Activated naive CD4-positive, alpha-beta T cell treated with anti-CD3 and anti-CD28 coated beads, Interleukin-2, amount 50 U/mL, for 24 hours (primary cell): ENCODE measurements at regions not wholly inside any gene's neighbourhood (a gene's known extent, or its start where the extent isn't known, plus 50 kb on each side); places are given as distances from the start of the nearest gene placed in this dataset.
"Not testable (repeated sequence)": the region's sequence is repeated elsewhere in the genome, so short reads cannot be mapped to it uniquely, and the experiment has no call there.

Experiments used
- H3K27ac Mint-ChIP-seq: one replicate; pipeline ENCODE4 v1.8.0; 2021; ENCODE audit warnings: mild to moderate bottlenecking, mixed read lengths
- H3K27me3 Mint-ChIP-seq: one replicate; pipeline ENCODE4 v1.8.0; 2021; ENCODE audit warnings: mixed read lengths
- H3K36me3 Mint-ChIP-seq: one replicate; pipeline ENCODE4 v1.8.0; 2021; ENCODE audit warnings: mixed read lengths
- H3K4me1 Mint-ChIP-seq: one replicate; pipeline ENCODE4 v1.8.0; 2021; ENCODE audit warnings: mixed read lengths
- H3K4me3 Mint-ChIP-seq: one replicate; pipeline ENCODE4 v1.8.0; 2021; ENCODE audit warnings: mild to moderate bottlenecking, mixed read lengths
- H3K9me3 Mint-ChIP-seq: one replicate; pipeline ENCODE4 v1.8.0; 2021; ENCODE audit warnings: mixed read lengths

DNA sequence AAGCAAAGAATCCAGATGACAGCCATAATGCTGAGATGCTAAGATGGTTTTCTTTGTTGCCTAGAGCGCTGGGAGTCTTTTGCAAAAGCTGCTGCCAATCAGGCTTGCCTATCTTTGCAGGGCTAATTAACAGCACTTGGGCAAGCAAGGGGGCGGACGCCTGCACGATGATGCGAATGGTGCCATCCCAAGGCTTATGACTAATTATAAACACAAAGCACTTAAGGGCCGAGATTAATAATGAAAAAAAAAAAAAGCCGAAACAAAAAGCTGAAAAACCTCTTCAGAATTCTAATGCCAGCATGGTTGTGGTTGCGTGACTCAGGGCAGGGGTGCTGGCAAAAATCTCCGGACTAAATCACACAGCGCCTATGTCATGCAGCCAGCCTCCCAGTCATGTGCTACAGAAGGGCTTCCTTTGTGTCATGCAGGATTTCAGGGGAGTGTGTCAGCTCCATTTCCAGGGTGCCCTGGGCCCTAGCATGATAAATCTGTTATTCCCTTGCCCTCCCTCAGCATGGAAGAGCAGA lies 185.0 kb upstream of the ANKRD28 start:
- peaks cover 4% of the 10 kb centered on the region for H3K36me3 Mint-ChIP-seq
- H3K27me3 Mint-ChIP-seq: peaks cover 2% of the 10 kb centered on the region
- H3K4me1 Mint-ChIP-seq: no peaks in the 10 kb centered on the region
- no peak overlapping the region for H3K27ac Mint-ChIP-seq
- peaks cover 10% of the 10 kb centered on the region for H3K9me3 Mint-ChIP-seq
- no peak overlapping the region for H3K4me3 Mint-ChIP-seq

DNA sequence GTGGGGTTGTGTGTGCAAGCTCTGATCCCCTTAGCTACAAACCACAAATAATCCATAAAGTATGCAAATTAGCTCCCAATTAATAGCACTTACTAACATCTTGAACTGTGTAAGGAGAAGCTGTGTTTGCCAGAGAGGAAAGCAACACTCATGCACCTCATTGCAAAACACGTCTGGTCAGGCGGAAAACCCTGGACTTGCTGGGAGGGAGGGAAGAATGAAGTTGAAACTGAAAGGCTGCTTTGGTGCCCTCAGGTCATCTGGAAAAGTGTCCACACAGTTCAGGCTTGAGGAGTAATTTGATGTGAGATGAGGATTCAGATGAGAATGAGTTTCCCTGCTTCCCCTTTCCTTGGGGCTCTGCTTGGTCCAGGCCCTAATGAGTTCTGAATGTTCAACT lies 185.5 kb upstream of the ANKRD28 start:
- H3K9me3 Mint-ChIP-seq: peaks cover 10% of the 10 kb centered on the region
- no peak overlapping the region for H3K4me3 Mint-ChIP-seq
- H3K27me3 Mint-ChIP-seq: peaks cover 2% of the 10 kb centered on the region
- H3K36me3 Mint-ChIP-seq: peaks cover 4% of the 10 kb centered on the region
- H3K4me1 Mint-ChIP-seq: no peaks in the 10 kb centered on the region
- H3K27ac Mint-ChIP-seq: no peak overlapping the region

DNA sequence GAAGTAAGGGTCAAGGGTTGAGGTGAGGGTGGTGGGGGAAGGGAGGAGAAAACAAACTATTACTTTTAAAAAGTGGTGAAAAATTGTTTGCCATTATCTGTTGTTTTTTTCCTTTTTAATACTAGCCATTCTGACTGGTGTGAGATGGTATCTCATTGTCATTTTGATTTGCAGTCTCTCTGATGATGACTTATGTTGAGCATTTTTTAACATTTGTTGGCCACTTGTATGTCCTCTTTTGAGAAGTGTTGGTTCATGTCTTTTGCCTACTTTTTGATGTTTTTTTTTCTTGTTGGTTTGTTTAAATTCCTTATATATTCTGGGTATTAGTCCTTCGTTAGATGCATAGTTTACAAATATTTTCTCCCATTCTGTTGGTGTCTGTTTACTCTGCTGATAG lies 185.9 kb upstream of the ANKRD28 start:
- Mint-ChIP-seq H3K27me3 (peaks cover 2% of the 10 kb centered on the region), H3K4me1 (no peaks in the 10 kb centered on the region), H3K36me3 (peaks cover 6% of the 10 kb centered on the region), H3K9me3 (peaks cover 13% of the 10 kb centered on the region), H3K27ac (no peak overlapping the region), H3K4me3 (no peak overlapping the region)

DNA sequence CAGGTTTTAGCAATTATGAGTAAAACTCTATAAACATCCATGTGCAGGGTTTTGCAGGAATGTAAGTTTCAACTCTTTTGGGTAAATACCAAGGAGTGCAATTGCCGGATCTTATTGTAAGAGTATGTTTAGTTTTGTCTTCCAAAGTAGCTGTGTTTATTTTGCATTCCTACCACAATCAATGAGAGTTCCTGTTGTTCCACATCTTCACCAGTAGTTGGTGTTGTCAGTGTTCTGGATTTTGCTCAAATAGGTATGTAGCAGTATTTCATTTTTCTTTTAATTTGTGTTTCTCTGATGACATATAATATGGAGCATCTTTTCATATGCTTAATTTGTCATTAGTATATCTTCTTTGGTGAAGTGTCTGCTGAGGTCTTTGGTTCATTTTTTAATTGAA lies 185.1 kb upstream of the GALNT15 start:
- Mint-ChIP-seq H3K9me3 (peaks cover 24% of the 10 kb centered on the region), H3K27ac (no peak overlapping the region), H3K4me1 (no peaks in the 10 kb centered on the region), H3K27me3 (peaks cover 4% of the 10 kb centered on the region), H3K4me3 (no peak overlapping the region), H3K36me3 (peaks cover 7% of the 10 kb centered on the region)

- H3K36me3 Mint-ChIP-seq, H3K4me3 Mint-ChIP-seq, H3K4me1 Mint-ChIP-seq, H3K27ac Mint-ChIP-seq, H3K27me3 Mint-ChIP-seq: not testable (repeated sequence)
- peaks cover 17% of the 10 kb centered on the region for H3K9me3 Mint-ChIP-seq
Observed at GRCh38 chr3:15993660-15994059, 180.8 kb upstream of the GALNT15 start.

- H3K36me3 Mint-ChIP-seq, H3K4me1 Mint-ChIP-seq, H3K27ac Mint-ChIP-seq, H3K4me3 Mint-ChIP-seq: not testable (repeated sequence)
- Mint-ChIP-seq H3K9me3 (peaks cover 14% of the 10 kb centered on the region), H3K27me3 (peaks cover 11% of the 10 kb centered on the region)
Observed at GRCh38 chr3:15996496-15996895, 178.0 kb upstream of the GALNT15 start.

DNA sequence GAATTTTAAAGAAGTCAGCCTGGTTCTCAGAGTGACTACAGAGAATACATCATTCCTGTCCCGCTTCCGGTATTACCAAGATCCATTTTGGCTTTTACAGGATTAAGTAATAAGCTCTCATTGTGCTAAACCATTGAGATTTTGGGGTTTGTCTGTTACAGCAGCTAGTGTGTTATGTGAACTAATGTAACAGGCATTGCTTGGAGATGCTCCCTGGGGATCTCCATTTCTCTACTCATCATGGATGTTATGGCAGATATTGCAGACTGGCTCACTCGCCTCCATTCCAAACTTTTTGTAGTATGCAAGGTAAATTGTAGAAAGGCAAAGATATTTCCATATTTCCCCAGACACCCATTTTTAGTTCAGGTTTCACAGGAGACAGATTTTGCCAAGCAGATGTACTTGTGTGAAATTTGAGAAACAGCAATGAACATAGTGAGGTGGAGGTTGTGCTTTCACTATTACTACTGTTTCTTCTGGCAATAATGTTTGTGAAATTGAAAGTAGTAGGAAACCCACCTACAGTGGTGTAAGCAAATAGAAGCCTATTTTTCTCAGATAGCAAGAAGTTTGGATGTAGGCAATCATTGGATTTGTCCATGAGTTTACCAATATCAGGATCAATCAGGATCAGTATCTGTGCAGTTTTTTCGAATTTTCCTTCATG lies 177.1 kb upstream of the GALNT15 start:
- H3K36me3 Mint-ChIP-seq: peaks cover 1% of the 10 kb centered on the region
- H3K27ac Mint-ChIP-seq: no peak overlapping the region
- H3K4me3 Mint-ChIP-seq: no peak overlapping the region
- H3K9me3 Mint-ChIP-seq: peaks cover 14% of the 10 kb centered on the region
- H3K4me1 Mint-ChIP-seq: no peaks in the 10 kb centered on the region
- peaks cover 11% of the 10 kb centered on the region for H3K27me3 Mint-ChIP-seq

DNA sequence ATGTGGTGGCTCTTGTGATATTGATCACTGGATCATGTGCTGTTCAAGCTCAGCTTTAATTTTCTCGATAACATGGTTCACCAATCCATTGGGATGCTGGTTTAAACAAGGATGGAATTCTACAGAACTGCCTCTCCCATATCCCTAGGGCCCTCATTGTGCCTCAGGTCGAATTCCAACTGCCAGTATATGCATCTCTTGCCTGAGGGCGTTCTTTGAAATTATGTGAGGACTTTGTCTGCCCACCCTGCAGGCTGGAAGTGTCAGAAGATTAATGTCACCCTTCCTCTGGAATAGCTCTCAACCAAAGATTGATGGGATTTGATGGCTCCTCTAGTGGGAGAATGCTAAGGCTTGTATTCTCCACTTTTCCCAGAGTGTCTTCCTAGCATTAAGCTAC lies 175.6 kb upstream of the GALNT15 start:
- H3K4me3 Mint-ChIP-seq: no peak overlapping the region

DNA sequence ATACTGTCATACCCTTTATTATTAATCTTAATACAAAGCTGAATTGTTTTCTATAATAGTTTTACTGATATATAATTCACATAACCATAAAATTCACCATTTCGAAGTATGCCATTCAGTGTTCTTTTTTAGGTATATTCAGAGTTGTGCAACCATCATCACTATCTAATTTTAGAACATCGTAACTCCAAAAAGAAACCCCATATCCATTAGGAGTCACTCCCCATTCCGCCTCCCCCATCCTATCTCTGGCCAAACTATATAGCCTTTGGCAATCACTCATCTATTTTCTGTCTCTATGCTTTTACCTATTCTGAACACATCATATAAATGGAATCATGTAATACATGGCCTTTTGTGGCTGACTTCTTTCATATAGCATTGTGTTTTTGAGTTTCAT lies 169.7 kb upstream of the GALNT15 start:
- no peak overlapping the region for H3K4me3 Mint-ChIP-seq
- no peaks in the 10 kb centered on the region for H3K4me1 Mint-ChIP-seq
- H3K27me3 Mint-ChIP-seq: peaks cover 13% of the 10 kb centered on the region
- H3K27ac Mint-ChIP-seq: no peak overlapping the region
- H3K36me3 Mint-ChIP-seq: no peaks in the 10 kb centered on the region
- peaks cover 6% of the 10 kb centered on the region for H3K9me3 Mint-ChIP-seq

More for the DNA sequence above, 175.6 kb upstream of the GALNT15 start:
- peaks cover 6% of the 10 kb centered on the region for H3K9me3 Mint-ChIP-seq
- no peaks in the 10 kb centered on the region for H3K4me1 Mint-ChIP-seq
- no peak overlapping the region for H3K27ac Mint-ChIP-seq
- H3K27me3 Mint-ChIP-seq: peaks cover 13% of the 10 kb centered on the region
- H3K36me3 Mint-ChIP-seq: peaks cover 1% of the 10 kb centered on the region

- H3K27ac Mint-ChIP-seq: no peak overlapping the region
- H3K27me3 Mint-ChIP-seq: peaks cover 13% of the 10 kb centered on the region
- H3K9me3 Mint-ChIP-seq: peaks cover 5% of the 10 kb centered on the region
- no peaks in the 10 kb centered on the region for H3K4me1 Mint-ChIP-seq
- H3K36me3 Mint-ChIP-seq: no peaks in the 10 kb centered on the region
- no peak overlapping the region for H3K4me3 Mint-ChIP-seq
Observed at GRCh38 chr3:16011376-16011775, 163.1 kb upstream of the GALNT15 start.

GRCh38 chr3:16012086-16012485 lies 162.4 kb upstream of the GALNT15 start:
- H3K4me1 Mint-ChIP-seq: no peaks in the 10 kb centered on the region
- peaks cover 8% of the 10 kb centered on the region for H3K27me3 Mint-ChIP-seq
- no peaks in the 10 kb centered on the region for H3K36me3 Mint-ChIP-seq
- H3K4me3 Mint-ChIP-seq: no peak overlapping the region
- no peak overlapping the region for H3K27ac Mint-ChIP-seq
- no peaks in the 10 kb centered on the region for H3K9me3 Mint-ChIP-seq

DNA sequence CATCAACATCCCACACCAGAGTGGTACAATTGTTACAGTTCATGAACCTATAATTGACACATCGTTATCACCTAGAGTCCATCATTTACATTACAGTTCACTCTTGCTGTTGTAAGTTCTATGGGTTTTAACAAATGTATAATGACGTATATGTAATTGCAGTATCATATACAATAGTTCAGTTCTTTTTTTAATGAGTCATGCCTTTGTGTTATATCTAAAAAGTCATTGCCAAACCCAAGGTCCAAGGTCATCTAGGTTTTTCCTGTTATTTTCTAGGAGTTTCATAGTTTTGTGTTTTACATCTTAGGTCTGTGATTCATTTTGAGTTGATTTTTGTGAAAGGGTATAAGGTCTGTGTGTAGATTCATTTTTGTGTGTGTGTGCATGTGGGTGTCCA lies 160.9 kb upstream of the GALNT15 start:
- H3K27ac Mint-ChIP-seq: no peak overlapping the region
- H3K4me3 Mint-ChIP-seq: no peak overlapping the region
- peaks cover 5% of the 10 kb centered on the region for H3K27me3 Mint-ChIP-seq
- H3K4me1 Mint-ChIP-seq: no peaks in the 10 kb centered on the region
- H3K9me3 Mint-ChIP-seq: no peaks in the 10 kb centered on the region
- H3K36me3 Mint-ChIP-seq: peaks cover 2% of the 10 kb centered on the region

- H3K27me3 Mint-ChIP-seq, H3K4me3 Mint-ChIP-seq, H3K36me3 Mint-ChIP-seq, H3K27ac Mint-ChIP-seq, H3K9me3 Mint-ChIP-seq, H3K4me1 Mint-ChIP-seq: not testable (repeated sequence)
Observed at GRCh38 chr3:16021801-16022200, 152.7 kb upstream of the GALNT15 start.

DNA sequence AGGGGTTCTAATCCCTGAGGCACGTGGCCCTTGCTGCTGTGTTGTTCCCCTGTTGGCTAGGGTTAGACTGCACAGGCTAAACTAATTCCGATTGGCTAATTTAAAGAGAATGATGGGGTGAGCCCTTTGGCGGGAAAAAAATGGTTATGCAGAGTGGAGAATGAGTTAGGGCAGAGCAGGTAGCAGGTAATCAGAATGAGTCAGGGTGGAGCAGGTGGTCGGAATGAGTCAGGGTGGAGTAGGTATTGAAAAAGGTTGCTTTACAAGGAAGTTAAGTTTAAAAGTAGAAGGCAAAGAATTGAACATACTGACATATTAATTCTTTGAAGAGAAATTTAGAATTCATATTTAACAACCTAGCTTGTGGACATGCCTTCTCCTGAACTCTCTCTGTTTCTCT lies 150.6 kb upstream of the GALNT15 start:
- H3K27ac Mint-ChIP-seq, H3K27me3 Mint-ChIP-seq, H3K4me3 Mint-ChIP-seq, H3K4me1 Mint-ChIP-seq, H3K9me3 Mint-ChIP-seq, H3K36me3 Mint-ChIP-seq: not testable (repeated sequence)

GRCh38 chr3:16024548-16024947 lies 149.9 kb upstream of the GALNT15 start:
- no peaks in the 10 kb centered on the region for H3K9me3 Mint-ChIP-seq
- H3K4me3 Mint-ChIP-seq: no peak overlapping the region
- peaks cover 6% of the 10 kb centered on the region for H3K27me3 Mint-ChIP-seq
- no peak overlapping the region for H3K27ac Mint-ChIP-seq
- no peaks in the 10 kb centered on the region for H3K36me3 Mint-ChIP-seq
- no peaks in the 10 kb centered on the region for H3K4me1 Mint-ChIP-seq

DNA sequence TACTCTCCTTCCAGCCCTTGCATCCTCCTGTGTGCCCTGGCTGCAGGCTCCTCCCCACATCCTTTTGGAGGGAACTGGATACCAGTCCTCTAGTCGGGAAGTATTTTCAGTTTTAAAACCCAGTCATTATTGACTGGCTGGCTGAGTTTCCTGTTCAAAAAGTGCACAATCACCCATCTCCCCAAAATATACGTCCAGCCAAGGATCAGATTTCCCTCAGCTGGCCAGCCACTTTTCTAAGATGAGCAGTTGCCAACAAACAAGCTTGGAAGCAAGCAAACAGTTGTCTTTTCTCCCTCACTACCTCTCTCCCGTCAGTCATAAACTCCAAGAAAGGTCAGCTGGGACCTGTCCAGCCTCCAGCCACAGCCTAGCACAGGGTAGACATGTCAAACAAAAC lies 147.7 kb upstream of the GALNT15 start:
- no peaks in the 10 kb centered on the region for H3K36me3 Mint-ChIP-seq
- no peaks in the 10 kb centered on the region for H3K4me1 Mint-ChIP-seq
- H3K27ac Mint-ChIP-seq: no peak overlapping the region
- peaks cover 4% of the 10 kb centered on the region for H3K27me3 Mint-ChIP-seq
- H3K9me3 Mint-ChIP-seq: no peaks in the 10 kb centered on the region
- no peak overlapping the region for H3K4me3 Mint-ChIP-seq

- Mint-ChIP-seq H3K4me3 (no peak overlapping the region), H3K9me3 (no peaks in the 10 kb centered on the region), H3K27me3 (peaks cover 4% of the 10 kb centered on the region), H3K4me1 (no peaks in the 10 kb centered on the region), H3K27ac (no peak overlapping the region), H3K36me3 (no peaks in the 10 kb centered on the region)
Observed at GRCh38 chr3:16028604-16029003, 145.9 kb upstream of the GALNT15 start.
